ENCODE measurements at regions not wholly inside any gene's neighbourhood (a gene's known extent, or its start where the extent isn't known, plus 50 kb on each side); places are given as distances from the start of the nearest gene placed in this dataset.
"Not testable (repeated sequence)": the region's sequence is repeated elsewhere in the genome, so short reads cannot be mapped to it uniquely, and the experiment has no call there.

DNA sequence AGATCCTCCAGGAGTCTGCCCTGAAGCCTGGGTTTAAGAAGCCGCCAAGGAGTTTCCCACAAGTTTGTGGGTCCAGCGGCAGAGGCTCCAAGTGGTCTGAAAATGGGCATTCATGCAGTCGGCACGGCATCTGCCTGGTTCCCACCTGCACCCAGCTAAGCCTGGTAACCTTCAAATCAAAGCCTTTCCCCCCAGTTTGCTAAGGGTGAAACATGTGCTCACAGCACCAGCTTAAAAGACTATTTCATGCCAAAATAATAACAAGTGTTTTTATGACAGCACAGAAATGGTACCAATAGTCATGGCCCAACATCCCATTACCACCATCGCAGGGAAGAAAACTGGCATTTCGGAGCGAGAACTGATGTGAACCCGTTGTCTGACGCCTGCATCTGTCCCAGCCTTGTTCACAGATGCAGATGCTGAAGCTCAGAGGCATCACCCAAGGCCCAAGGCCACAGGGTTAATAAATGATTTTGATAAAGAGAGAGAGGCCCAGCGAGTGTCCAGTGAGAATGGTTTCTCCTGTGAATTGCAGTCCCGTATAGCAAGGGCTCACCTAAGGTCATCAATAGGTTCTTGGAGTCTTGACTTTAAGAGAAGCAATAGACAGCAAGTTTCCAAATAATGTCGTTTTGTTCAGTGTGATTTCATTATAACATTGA is 188.0 kb upstream of the TPM1 start:
- DNase-seq (ENCODE audit: low read depth in 3 of 3), result no peak

DNA sequence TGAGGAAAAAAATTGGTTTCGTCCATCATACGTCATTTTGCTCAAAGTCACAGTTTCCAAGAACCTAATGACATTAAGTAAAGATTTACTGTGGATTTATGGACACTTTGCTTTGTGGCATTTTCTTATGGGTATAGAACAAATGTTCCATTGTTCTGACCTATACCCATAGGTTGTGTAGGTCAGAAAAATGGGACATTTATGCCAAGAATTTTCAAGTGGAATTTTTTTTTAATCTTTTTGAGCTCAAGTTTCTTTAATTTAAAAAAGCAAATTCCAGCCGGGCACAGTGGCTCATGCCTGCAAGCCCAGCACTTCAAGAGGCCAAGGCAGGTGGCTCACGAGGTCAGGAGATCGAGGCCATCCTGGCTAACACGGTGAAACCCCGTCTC is 187.5 kb upstream of the TPM1 start:
- DNase-seq (ENCODE audit: low read depth in 3 of 3), result no peak

- DNase-seq (ENCODE audit: low read depth in 3 of 3), result no peak
Observed at GRCh38 chr15:62856466-62857246, 185.9 kb upstream of the TPM1 start.

- no peak for DNase-seq (ENCODE audit: low read depth in 3 of 3)
Observed at GRCh38 chr15:62857411-62857853, 185.1 kb upstream of the TPM1 start.

DNA sequence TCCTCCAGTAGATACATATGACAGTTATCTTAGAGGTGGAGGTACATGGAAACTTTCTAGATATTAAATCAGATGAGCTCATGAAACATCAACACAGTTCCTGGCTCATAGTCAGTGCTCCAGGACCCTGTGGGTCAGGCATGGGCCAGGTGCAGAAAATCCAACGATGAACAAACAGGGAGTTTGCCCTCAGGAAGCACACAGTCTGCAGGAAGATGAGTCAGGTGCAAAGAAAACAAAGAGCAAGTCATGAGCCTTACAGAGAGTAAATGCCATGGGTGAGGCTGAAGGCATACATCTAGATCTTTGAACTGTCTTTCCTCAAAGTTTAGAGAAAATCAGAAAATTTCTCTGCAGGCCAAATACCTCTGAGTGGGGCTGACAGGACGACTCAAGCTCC is 184.2 kb upstream of the TPM1 start:
- no peak for DNase-seq (ENCODE audit: low read depth in 3 of 3)

DNA sequence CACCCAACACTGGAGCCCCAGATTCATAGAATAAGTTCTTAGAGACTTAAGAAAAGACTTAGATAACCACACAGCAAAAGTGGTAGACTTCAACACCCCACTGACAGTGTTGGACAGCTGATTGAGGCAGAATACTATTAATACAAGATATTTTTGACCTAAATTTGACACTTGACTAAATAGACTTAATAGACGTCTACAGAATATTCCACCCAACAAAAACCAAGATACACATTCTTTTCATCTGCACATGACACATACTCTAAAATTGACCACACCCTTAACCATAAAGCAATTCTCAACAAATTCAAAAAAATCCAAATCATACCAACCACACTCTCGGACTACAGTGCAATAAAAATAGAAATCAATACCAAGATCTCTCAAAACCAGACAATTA is 179.8 kb upstream of the TPM1 start:
- no peak for DNase-seq (ENCODE audit: low read depth in 3 of 3)

- no peak for DNase-seq (ENCODE audit: low read depth in 3 of 3)
Observed at GRCh38 chr15:62866366-62866765, 176.2 kb upstream of the TPM1 start.

DNA sequence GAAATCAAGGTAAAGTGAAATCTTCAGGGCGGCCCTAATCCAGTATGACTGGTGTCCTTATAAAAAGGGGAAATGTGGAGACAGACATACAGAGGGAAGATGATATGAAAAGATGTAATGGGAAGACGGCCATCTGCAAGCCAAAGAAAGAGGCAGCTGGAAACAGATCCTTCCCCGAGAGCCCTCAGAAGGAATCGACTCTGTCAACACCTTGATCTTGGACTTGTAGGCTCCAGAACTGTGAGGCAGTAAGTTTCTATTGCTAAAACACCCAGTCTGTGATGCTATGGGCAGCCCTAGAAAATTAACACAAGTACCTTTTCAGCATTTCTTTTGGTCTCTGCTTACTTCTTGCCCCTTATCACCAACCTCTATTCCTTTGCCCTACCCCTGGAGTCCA is 174.7 kb upstream of the TPM1 start:
- no peak for DNase-seq (ENCODE audit: low read depth in 3 of 3)

GRCh38 chr15:62868507-62868906 is 174.0 kb upstream of the TPM1 start:
- no peak for DNase-seq (ENCODE audit: low read depth in 3 of 3)

GRCh38 chr15:62869116-62869515 is 173.4 kb upstream of the TPM1 start:
- DNase-seq (ENCODE audit: low read depth in 3 of 3), result no peak

- no peak for DNase-seq (ENCODE audit: low read depth in 3 of 3)
Observed at GRCh38 chr15:62870216-62870615, 172.3 kb upstream of the TPM1 start.

DNA sequence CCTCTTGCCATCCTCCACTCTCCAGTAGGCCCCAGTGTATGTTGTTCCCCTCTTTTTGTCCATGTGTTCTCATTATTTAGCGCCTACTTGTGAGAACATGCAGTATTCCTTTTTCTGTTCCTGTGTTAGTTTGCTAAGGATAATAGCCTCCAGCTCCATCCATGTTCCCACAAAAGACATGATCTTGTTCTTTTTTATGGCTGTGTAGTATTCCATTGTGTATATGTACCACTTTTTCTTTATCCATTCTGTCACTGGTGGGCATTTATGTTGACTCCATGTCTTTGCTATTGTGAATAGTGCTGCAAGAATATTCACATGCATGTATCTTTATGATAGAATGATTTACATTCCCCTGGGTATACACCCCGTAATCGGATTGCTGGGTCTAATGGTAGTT is 171.8 kb upstream of the TPM1 start:
- not testable (repeated sequence) for DNase-seq (ENCODE audit: low read depth in 3 of 3)

DNA sequence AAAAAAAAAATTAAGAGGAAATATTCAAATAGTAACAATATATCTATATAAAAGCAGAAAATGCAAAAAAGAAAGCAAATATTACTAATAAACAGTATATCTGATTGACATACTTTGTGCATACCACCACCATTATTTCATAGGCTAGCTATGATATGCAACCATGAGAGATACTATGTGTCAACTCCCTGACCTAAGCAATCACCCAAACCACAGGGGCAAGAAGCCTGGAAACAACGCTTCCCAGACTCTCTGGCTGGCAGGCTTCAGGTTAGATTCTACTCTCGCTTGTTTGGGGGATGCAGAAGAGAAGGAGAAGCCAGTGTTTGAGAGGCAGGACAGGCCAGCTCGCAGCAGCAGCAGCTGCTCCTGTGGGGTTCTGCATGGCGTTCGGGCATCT is 169.3 kb upstream of the TPM1 start:
- DNase-seq (ENCODE audit: low read depth in 3 of 3), result no peak

GRCh38 chr15:62874064-62874463 is 168.5 kb upstream of the TPM1 start:
- DNase-seq (ENCODE audit: low read depth in 3 of 3), result no peak

GRCh38 chr15:62874959-62875625 is 167.5 kb upstream of the TPM1 start:
- no peak for DNase-seq (ENCODE audit: low read depth in 3 of 3)

GRCh38 chr15:62875626-62876021 is 166.9 kb upstream of the TPM1 start:
- no peak for DNase-seq (ENCODE audit: low read depth in 3 of 3)

GRCh38 chr15:62877276-62877857 is 165.2 kb upstream of the TPM1 start:
- no peak for DNase-seq (ENCODE audit: low read depth in 3 of 3)

DNA sequence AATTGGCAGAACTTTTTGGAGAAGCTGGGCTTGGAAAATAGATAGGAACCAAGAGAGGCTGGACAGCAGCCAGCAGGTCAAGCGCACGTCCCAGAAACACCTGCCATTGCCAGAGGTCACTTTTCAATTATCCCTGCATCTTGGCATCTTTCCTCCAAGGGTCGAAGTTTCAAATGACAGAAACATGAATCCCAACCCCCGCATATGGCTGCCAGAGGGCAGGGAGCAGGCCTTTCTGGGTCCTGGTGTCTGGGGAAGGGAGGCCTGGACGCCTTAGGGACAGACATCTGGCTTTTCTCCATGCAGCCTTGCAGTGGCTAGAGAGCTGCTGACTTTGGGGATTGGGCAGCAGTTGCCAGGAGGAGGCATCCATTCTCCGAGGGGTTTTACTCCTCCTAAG is 164.5 kb upstream of the TPM1 start:
- DNase-seq (ENCODE audit: low read depth in 3 of 3), result no peak

GRCh38 chr15:62879770-62880169 is 162.8 kb upstream of the TPM1 start:
- no peak for DNase-seq (ENCODE audit: low read depth in 3 of 3)

DNA sequence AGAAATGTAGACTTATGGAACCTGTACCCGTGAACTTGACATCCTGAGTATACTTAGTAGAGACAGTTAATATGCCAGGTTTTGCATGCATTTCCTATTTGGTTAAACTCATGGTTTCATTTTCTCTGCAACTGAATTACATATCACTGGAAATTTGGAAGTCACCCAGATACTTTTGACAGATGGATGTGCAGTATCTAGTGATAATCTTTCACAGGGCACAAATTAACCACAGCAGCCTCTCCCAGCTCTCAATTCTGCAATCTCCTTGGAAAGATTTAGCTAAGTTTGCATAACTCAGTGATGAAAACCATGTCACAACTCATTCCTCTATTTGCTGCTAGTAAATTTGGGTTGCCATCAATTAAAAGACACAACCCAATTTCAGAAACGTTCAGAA is 162.3 kb upstream of the TPM1 start:
- DNase-seq (ENCODE audit: low read depth in 3 of 3), result no peak

GRCh38 chr15:62881056-62881455 is 161.5 kb upstream of the TPM1 start:
- no peak for DNase-seq (ENCODE audit: low read depth in 3 of 3)

GRCh38 chr15:62883938-62884479 is 158.5 kb upstream of the TPM1 start:
- DNase-seq (ENCODE audit: low read depth in 3 of 3), result no peak
